HG02884 (cell line): ENCODE measurements at regions not wholly inside any gene's neighbourhood (a gene's known extent, or its start where the extent isn't known, plus 50 kb on each side); places are given as distances from the start of the nearest gene placed in this dataset.
"Not testable (repeated sequence)": the region's sequence is repeated elsewhere in the genome, so short reads cannot be mapped to it uniquely, and the experiment has no call there.

Experiments used
- ATAC-seq: cut with Tn5 transposase; IDR thresholded peaks from one replicate; pipeline ENCODE4 v1.9.1; 2021; ENCODE audit warnings: mild to moderate bottlenecking, moderate library complexity; ENCODE audit not compliant: unreplicated experiment

GRCh38 chr13:79190932-79191331 lies 215.1 kb downstream of the RBM26 start:
- ATAC-seq, result peak; percentile 15

- ATAC-seq, result no peak
Observed at GRCh38 chr13:79187917-79188690, 218.0 kb downstream of the RBM26 start.

DNA sequence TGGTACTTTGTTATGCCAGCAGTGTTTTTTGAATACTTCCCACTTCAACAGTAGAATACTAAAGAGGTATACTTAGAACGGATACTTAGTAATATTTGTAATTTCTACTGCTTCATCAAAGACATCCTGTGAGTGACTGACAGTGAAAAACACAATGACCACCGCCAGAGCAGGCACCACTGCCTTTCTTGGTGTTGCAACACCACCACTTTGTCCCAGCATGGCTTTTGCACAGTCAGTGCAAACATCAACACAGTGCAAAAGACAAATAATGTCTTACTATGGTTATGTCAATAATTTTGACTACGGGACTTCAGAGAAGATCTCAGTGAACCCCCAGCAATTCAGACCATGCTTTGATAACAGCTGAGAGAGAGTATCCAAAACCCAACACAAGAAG lies 220.5 kb downstream of the RBM26 start:
- ATAC-seq, result no peak

DNA sequence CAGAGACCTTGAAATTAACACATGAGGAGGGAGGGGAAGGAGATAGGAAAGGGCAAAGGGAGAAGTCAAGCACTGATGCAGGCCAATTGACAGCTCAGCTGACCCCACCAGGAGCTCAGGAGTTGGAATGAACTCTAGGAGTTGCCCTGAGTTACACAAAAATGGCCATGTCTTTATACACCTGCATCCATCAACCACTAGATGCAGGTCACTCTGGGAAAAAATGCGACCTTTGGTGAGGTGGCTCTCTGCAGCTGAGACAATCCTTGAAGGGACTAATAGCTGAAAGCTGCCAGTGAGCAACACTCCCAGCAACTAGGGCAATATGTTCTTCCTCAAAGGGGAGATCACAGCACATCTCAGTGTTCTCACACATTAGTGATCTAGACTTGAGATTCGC lies 222.8 kb downstream of the RBM26 start:
- ATAC-seq, result no peak

DNA sequence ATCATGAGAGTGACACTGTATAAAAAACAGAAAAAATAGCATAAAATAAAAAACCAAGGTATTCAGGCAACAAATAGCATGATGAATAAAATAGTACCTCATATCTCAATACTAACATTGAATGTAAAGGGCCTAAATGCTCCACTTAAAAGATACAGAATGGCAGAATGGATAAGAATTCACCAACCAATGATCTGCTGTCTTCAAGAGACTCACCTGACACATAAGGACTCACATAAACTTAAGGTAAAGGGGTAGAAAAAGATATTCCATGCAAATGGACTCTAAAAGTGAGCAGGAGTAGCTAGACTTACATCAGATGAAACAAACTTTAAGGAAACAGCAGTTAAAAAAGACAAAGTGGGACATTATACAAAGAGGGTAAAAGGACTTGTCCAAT lies 232.4 kb downstream of the RBM26 start:
- not testable (repeated sequence) for ATAC-seq

- not testable (repeated sequence) for ATAC-seq
Observed at GRCh38 chr13:79172924-79173323, 233.1 kb downstream of the RBM26 start.

GRCh38 chr13:79171141-79172061 lies 234.7 kb downstream of the RBM26 start:
- no peak for ATAC-seq

GRCh38 chr13:79160818-79161217 lies 245.2 kb downstream of the RBM26 start:
- ATAC-seq, result no peak

GRCh38 chr13:79155883-79156282 lies 250.2 kb downstream of the RBM26 start:
- no peak for ATAC-seq

GRCh38 chr13:79149210-79149609 lies 256.8 kb downstream of the RBM26 start:
- no peak for ATAC-seq

- ATAC-seq, result no peak
Observed at GRCh38 chr13:79141082-79141481, 265.0 kb downstream of the RBM26 start.

GRCh38 chr13:79128158-79128557 lies 277.9 kb downstream of the RBM26 start:
- ATAC-seq, result no peak

- ATAC-seq, result no peak
Observed at GRCh38 chr13:79126706-79127105, 279.3 kb downstream of the RBM26 start.

GRCh38 chr13:79124183-79124582 lies 281.9 kb downstream of the RBM26 start:
- ATAC-seq, result no peak

GRCh38 chr13:79121286-79121685 lies 284.8 kb downstream of the RBM26 start:
- no peak for ATAC-seq

GRCh38 chr13:79119578-79120107 lies 286.4 kb downstream of the RBM26 start:
- no peak for ATAC-seq

GRCh38 chr13:79112016-79112415 lies 294.0 kb downstream of the RBM26 start:
- no peak for ATAC-seq

- peak; percentile 62 for ATAC-seq
Observed at GRCh38 chr13:79108914-79109643, 297.0 kb downstream of the RBM26 start.

DNA sequence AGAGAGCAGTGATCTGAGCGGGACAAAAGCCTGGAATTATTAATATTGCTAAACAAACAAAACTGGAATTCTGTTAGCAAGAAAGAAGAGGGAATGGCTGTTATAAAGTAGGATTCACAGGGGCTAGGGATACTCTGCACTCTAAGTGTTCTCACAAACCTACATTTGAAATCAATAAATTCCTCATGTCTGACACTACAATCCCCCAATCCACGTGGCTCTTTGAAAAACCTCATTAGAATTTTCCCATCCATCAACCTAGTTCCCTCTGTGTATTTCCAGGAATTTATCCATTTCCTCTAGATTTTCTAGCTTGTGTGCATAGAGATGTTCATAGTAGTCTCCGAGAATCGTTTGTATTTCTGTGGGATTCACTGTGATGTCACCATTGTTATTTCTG lies 307.5 kb downstream of the RBM26 start:
- ATAC-seq, result no peak

GRCh38 chr13:79097201-79097600 lies 308.9 kb downstream of the RBM26 start:
- ATAC-seq, result no peak

- no peak for ATAC-seq
Observed at GRCh38 chr13:79096099-79096498, 310.0 kb downstream of the RBM26 start.
